PFSK-1 (cell line): ENCODE measurements at regions not wholly inside any gene's neighbourhood (a gene's known extent, or its start where the extent isn't known, plus 50 kb on each side); places are given as distances from the start of the nearest gene placed in this dataset.

Source experiments
- FOXP2 ChIP-seq: optimal IDR thresholded peaks from 2 replicates; pipeline ENCODE3; 2011; ENCODE audit warnings: borderline replicate concordance, control low read depth, inconsistent platforms; ENCODE audit not compliant: insufficient read depth; ENCODE audit errors: extremely low read length, extremely low read depth
- POLR2AphosphoS5 ChIP-seq: IDR thresholded peaks from 2 replicates; pipeline ENCODE4 v1.6.1; 2012; ENCODE audit warnings: low read depth, mild to moderate bottlenecking, control low read depth, low read length, moderate library complexity
- REST ChIP-seq, 2 experiments: IDR thresholded peaks; 2 replicates each; pipeline versions ENCODE4 v1.6.1 to v1.8.0; 2011 to 2012; ENCODE audit warnings: low read depth in 2 of 2, low read length in 2 of 2, control low read depth in 1 of 2, inconsistent platforms in 1 of 2, mild to moderate bottlenecking in 1 of 2, moderate library complexity in 1 of 2; ENCODE audit not compliant: insufficient read depth in 1 of 2
- SIN3A ChIP-seq: IDR thresholded peaks from 2 replicates; pipeline ENCODE4 v1.6.1; 2012; ENCODE audit warnings: mild to moderate bottlenecking, low read length, moderate library complexity, borderline replicate concordance; ENCODE audit not compliant: insufficient read depth
- TAF1 ChIP-seq: IDR thresholded peaks from 2 replicates; pipeline ENCODE4 v1.6.1; 2012; ENCODE audit warnings: low read length, control low read depth, borderline replicate concordance; ENCODE audit not compliant: insufficient read depth

DNA sequence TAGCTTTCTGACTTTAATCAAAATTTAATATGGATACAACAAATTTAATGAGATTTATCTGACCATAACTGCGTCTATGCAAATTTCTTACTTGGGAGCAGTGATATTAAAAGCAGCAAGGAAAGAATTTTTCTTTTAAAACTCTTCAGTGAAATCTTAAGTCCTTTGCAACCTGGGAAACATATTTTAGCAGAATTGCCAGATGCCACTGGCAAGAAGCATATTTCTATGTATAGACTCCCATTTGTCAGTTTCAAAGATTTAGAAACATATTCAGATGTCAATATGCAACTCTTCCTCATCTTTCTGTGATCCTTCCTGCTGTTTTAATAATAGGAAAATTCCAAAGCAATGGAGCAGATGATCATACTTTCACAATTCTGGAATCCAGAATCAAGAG, 911.3 kb downstream of the LUZP2 start:
- no peak for TF ChIP-seq TAF1
- TF ChIP-seq POLR2AphosphoS5, result no peak
- TF ChIP-seq REST (IDR thresholded peaks at IDR 0.05; ENCODE audit: insufficient read depth in 1 of 2, low read depth in 2 of 2, low read length in 2 of 2), result no peak
- TF ChIP-seq FOXP2, result no peak
- no peak for TF ChIP-seq SIN3A

GRCh38 chr11:25415793-25416192, 916.1 kb upstream of the ANO3 start:
- TF ChIP-seq FOXP2, result no peak
- TF ChIP-seq TAF1, result no peak
- TF ChIP-seq REST (IDR thresholded peaks at IDR 0.05; ENCODE audit: insufficient read depth in 1 of 2, low read depth in 2 of 2, low read length in 2 of 2), result no peak
- no peak for TF ChIP-seq POLR2AphosphoS5

DNA sequence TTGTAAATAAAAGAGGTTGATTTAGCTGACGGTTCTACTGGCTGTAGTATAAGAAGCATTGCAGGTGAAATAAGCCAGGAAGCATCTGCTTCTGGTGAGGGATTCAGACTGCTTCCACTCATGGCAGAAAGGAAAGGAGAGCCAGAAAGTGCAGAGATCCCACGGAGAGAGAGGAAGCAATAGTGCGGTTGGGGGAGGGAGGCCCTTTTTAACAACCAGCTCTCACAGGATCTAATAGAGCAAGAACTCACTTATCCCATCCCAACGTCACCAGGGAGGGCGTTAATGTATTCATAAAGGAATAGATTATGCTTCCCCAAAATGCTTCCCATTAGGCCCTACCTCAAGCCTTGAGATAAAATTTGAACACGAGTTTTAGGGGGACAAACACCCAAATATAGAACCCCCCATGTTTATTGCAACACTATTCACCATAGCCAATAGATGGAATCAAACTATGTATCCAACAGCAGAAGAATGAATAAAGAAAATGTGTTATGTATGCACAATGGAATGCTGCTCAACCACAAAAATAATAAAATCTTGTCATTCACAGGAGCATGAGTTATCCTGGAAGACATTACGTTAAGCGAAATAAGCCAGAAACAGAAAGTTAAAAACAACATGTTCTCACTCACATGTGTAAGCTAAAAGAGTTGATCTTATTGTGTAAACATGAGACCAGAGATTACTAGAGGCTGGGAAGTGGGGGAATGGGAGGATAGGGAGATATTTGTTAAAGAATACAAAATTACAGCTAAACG, 908.3 kb upstream of the ANO3 start:
- TF ChIP-seq SIN3A (no peak), REST (IDR thresholded peaks at IDR 0.05; ENCODE audit: insufficient read depth in 1 of 2, low read depth in 2 of 2, low read length in 2 of 2) (no peak), FOXP2 (no peak), TAF1 (no peak), POLR2AphosphoS5 (no peak)

DNA sequence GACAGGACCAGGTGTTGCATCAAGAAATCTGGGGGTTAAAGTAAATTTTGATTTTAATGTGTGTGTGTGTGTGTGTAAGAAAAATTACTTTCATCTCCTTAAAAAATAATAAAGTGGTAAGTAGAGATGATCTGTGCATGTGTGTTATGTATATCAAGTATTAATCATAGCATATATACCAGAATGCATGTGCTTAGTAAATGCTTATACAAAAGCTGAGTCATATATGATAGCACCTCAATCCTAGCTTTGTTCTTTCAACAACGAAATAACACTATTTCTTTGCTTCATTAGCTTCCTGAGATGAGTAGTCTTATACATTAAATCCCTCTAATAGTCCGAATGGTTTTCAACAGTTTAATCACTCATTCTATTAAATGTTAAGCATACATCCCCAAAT, 899.6 kb upstream of the ANO3 start:
- TF ChIP-seq REST (IDR thresholded peaks at IDR 0.05; ENCODE audit: insufficient read depth in 1 of 2, low read depth in 2 of 2, low read length in 2 of 2) (no peak), POLR2AphosphoS5 (no peak), SIN3A (no peak), FOXP2 (no peak), TAF1 (no peak)

DNA sequence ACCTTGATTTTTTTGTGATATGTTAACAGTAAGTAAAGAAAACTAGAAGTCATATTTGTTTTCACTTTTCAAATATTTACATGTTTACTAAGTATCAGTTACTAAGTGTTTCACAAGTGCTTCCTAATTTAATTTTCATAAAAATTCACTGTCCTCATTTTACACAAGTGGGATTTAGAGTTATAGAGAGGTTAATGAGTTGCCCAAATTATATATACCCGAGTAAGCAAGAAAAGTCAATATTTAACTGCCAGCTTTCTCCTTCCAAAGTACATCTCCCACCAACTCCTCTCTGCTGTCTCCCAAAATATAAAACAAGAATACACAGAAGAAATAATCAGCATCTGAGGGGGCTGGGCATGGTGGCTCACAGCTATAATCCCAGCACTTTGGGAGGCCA, 896.7 kb upstream of the ANO3 start:
- TF ChIP-seq REST (IDR thresholded peaks at IDR 0.05; ENCODE audit: insufficient read depth in 1 of 2, low read depth in 2 of 2, low read length in 2 of 2) (no peak), TAF1 (no peak), FOXP2 (no peak), POLR2AphosphoS5 (no peak)
